NCI-H2081 treated with DMSO at 0.1 percent for 48 hours (cell line): ENCODE measurements at regions not wholly inside any gene's neighbourhood (a gene's known extent, or its start where the extent isn't known, plus 50 kb on each side); places are given as distances from the start of the nearest gene placed in this dataset.
"Not testable (repeated sequence)": the region's sequence is repeated elsewhere in the genome, so short reads cannot be mapped to it uniquely, and the experiment has no call there.

Experiments used
- DNase-seq: peaks from one replicate; lab custom pipeline; 2025; lab: John Stamatoyannopoulos, UW

DNA sequence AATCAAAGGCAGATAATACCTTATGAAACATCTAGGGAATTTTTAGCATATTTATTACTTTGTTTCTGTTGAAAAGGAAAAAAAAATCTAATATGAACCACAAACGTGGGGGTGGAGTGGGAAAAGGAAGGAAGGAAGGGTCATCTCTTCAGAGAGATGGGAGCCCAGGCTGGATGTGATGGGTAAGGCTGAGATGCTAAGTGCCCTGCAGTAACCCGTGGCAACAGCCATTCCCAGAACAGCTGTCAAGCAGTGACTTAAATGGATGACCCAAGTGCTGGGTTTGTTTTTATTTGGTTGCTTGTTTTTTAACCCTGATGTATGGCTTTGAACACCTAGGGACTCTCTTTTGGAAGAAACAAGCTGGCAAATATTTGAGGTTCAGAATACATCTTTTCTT is 50.7 kb upstream of the KLF7 start:
- DNase-seq: no peak

DNA sequence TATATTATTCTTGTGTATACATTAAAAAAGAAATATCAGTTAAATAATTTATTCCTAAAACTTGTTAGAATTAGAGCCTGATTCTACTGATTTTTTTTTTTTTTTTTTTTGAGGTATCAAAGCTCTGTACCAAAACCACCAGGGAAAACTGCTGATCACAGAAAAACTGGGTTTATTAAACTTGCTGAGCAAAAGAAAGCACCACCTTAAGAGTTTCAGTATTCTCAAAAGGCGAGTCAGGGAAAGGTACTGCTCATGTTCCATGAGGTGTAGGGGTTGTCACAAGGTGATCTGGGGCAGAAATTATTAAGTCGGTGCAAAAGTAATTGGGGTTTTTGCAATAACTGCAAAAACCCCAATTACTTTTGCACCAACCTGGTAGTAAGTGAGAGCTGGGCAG is 51.7 kb upstream of the KLF7 start:
- no peak for DNase-seq

DNA sequence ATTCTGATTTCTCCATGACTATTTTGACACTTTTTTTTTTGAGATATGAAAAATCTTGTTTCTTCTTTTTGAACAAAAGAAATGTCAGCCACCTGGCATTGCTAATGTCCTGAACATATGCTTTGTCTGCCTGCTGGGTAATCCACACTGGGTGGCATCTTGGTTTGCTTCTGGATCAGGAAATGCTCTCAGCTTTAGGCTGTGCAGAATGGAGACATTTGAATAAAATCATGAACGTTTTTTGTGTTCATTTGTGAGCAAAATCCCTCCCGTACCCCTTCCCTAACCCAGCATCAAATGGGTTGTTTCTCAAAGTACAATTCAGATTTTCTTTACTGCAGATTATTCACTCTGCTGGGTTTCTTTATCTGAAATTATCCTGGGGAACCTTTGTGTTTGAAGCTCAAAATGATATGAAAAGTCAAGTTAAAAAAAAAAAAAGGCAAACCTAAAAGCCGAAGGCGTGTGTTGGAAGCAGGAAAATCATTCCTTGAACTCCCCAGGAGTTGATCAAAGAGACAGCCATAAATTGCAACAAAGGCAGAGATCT is 53.4 kb upstream of the KLF7 start:
- DNase-seq: no peak

DNA sequence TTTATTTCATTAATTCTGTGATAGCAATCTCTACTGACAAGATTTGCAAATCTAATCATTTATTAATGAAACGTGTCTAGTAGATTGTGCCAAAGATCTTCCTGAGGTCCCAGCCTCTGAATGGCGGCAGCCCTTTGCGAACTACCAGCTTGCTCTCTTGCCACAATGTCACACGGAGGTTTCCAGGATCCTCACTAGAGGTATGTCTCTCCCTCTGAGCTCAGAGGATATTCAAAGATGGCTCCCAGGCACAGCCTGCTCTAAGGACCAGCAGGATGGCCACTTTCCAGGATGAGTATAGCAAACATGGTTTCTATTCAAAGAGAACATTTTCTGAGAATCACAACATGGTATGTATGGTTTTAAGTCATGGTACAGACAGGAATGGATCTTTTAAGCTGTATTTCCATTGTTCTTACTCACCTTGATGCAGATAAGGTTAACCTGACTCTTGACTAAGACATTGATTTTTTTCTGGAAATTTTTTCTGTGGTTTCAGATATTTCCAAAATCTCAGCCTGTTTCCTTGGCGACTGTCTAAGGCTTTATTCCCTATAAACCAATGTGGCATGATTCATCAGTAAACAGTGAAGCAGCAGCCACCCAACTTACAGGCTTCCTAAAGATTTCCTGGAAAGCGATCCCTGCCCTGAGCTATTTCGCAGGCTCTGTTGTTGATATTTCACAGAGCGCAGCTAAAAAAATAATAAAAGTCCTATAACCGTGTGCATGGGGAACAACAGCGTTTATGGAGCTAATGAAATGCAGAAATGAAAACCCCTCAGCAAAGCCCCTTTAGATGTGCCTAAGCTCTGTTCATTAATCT is 54.1 kb upstream of the KLF7 start:
- DNase-seq: no peak

DNA sequence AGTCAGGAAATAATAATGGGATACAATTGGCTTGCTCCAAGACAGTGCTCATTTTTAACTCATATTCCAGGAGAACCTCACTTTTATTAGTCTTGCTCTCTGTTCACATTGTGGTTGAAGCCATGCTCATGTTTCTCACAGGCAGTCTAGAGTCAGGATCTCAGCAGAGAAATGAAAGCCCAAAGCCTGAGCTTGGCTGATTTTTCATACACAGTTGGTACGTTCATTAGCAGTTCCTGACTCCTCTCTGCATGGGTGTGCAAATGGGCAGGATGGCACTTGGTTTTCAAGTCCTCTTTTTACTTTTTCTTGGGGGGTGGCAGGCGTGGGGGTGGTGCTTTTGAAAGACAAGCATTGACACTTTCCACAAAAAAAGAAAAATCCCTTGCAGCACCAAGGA is 56.0 kb upstream of the KLF7 start:
- no peak for DNase-seq

DNA sequence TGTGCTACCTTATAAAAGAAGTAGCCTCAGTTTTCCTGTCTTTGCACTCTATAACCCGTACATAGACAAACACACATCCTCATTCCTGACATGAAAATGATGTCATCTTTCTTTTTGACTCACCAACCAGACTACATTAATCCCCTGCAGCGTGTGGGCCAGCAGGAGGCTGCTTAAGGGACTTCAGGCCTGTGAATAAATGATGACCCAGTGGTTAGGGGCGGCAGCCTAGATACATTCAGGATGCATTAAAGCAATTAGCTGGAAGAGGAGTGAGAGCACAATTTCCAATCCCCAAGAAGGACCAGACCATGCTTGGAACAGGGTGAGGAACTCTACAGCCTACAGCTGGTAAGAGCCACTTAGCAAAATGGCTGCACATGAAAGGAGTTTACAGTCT is 57.3 kb upstream of the KLF7 start:
- DNase-seq: no peak

DNA sequence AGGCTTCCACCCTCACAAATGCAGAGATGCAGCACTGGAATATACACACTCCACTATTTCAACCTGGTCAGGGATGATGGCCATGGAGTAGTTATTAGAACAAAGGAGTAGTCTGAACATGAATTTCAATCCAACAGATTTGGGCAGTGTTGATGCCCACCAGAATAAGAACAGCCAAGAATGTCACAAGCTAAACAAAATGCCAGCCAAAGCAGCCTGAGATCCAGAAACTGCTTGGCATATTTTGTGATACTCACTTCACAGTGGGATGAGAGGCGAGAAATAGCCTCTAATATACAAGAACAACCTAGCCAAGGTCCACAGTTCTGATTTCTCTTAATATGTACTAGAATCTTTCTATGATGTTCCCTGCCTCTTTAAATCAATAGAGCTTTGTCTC is 58.6 kb upstream of the KLF7 start:
- no peak for DNase-seq

DNA sequence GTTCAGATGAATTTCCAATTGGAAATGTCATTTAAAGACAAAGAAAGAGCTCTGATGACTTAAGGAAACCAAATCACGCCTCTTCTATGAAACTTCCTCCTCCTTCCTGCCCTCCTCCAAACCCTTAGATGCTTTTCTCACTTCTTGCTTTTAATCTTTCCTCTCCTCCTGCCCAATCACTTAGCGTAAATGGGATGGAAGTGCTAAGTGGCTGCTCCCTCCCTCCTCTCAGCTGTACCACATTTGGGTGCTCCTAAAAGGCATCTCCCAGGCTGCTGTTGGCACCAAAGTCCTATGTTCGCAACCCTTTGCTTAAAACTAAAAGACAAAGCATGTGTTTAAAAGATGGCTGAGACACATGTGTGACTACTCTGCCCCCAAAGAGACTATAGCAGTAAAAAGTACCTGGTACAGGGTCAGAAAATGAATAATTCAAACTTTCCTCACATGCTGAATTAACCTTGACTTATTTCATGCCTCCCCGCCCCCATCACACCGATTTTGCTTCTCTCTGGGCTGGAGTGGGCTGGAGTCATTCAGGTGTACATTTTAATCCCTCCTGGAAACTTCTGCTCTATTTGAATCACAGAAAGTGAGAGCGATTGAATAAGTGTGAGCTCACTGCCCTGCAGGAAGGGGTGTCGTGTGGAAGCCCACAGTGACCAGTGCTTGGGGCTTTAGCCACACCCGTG is 59.2 kb upstream of the KLF7 start:
- no peak for DNase-seq

DNA sequence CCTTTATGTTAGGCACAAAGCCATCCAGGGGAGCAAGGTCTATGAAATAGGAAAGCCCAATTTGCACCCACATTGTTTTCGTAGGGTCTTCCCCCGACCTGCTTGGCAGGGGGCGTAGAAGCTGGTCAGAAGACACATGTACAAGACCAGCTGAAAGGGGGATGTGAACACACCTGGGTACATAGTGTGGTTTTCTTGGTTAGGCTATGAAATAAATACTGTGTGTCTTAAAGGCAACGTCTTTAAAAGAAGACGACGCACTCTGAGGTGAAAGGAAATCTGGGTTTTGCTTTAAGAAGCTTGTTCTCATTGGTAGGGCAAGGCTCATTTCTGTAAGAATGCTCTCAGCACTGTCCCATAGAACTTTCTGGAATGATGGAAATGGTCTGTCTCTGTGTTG is 60.0 kb upstream of the KLF7 start:
- DNase-seq: no peak

DNA sequence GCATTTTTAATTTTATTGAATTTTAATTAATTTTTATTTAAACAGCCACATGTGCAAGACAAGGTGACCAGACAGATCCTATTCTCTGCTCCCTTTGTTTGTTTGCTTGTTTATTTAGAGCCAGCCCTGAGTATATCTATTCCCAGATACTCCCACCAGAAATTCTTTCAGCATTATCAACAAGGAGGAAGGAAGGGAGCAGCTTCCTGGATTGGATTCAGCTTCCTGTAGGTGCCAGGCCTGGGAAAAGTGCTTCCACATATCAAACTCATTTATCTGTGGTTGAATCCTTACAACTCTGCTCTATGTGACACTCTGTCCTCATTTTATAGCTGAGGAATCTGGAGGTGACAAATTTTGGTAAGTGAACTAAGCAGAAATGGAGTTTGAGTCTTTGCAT is 60.5 kb upstream of the KLF7 start:
- no peak for DNase-seq

DNA sequence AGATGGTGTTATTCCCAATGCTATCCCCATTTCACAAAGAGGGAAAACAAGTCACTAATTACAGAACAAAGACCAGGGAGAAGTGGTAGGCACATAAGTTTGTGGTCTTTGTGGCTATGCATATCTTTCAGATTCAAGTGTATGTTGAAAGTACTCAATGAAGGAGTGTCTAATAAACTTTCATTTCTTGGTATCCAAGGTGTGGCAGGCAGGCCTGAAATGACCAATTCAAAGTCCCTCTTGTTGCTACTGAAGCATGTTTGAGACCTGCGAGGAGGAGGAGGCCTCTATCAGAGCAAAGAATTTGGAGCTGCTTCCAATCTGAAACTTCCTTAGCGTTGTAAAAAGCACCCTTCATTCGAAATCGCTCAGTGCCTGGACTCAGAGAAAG is 60.9 kb upstream of the KLF7 start:
- DNase-seq: no peak

DNA sequence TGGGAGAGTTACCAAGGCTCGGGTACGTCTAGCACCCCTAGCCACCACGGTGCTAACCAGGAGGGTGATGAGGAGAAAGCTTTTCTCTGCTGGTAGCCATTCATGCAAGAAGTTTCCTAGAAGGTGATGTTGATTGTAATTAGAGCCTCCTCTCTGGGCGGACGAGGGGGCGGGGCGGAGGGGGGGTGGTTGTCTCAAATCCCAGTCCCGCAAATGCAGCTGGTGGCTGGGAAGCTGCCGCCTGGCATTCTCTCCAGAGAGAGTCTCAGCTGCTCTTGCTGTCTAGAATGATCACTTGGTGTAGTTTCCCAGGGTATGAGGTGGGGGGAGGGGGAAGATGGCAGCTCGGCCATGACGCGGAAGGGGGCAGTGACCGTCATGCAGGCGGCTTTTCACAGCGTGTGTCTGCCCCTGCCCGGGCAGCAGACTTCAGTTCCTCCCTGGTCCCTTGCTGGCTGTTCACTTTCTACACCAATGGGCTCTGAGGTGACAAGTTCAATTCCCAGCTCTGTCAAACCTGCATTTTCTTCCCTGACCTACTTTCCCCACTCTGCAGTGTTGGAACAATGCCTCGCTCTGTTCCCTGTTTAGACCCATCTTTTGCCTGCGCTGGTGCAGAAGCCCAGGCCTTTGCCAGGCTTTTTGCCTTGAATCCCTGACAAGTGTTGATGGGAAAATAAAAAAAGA is 61.5 kb upstream of the KLF7 start:
- no peak for DNase-seq

DNA sequence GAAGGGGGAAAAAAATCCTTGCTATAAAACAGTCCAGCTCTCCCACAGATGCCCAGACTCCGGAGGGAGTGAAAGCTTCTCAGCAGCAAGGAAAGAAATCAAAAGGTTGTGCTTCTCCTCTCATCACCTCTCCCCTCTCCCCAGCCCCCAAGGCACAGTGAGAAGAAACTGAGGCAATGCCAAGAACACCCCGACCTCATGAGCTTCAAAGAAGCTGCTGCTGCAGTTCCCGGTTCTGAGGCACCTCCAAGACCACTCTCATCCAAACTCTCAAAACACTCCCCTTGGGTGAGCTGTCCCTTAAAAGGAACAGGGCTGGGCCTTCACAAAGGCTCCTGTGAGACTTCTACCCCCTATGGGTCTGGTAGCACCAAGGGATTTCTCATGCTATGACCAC is 62.0 kb upstream of the KLF7 start:
- DNase-seq: no peak

DNA sequence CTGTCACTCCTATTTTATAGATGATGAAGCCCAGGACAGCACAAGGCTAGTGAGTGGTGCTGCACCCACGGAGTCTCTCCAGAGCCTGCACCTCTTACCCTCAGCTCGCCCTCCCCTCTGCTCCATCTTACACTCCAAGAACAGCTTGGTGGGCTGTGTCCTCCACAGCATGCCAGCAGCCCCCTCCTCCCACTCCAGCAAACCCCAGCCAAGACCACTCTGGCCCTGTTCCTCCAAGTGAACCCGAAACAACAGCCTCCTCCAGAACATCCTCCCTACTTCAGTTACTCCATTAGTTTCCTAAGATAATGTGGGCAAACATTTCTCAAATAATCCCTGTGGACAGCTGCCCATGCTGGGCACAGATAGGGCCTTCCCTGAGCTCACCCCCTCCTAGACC is 62.7 kb upstream of the KLF7 start:
- no peak for DNase-seq

DNA sequence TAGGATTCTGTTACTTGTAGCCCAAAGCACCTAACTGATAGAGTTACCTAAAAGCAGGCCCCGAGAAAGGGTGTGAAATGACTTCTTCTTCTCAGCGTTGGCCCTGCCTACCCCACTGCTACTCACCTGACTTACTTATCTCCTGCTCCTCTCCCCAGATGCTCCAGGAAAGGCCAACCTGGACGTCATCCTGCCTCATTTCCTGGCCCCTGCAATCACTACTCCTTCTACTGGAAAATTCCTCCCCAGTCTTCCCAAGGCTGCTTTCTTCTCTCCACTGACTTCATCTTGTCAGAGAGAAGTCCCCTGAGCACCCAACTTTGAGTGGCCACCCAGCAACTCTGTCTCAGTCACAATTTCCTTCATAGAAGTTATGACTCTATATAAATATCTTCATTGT is 63.4 kb upstream of the KLF7 start:
- DNase-seq: no peak

DNA sequence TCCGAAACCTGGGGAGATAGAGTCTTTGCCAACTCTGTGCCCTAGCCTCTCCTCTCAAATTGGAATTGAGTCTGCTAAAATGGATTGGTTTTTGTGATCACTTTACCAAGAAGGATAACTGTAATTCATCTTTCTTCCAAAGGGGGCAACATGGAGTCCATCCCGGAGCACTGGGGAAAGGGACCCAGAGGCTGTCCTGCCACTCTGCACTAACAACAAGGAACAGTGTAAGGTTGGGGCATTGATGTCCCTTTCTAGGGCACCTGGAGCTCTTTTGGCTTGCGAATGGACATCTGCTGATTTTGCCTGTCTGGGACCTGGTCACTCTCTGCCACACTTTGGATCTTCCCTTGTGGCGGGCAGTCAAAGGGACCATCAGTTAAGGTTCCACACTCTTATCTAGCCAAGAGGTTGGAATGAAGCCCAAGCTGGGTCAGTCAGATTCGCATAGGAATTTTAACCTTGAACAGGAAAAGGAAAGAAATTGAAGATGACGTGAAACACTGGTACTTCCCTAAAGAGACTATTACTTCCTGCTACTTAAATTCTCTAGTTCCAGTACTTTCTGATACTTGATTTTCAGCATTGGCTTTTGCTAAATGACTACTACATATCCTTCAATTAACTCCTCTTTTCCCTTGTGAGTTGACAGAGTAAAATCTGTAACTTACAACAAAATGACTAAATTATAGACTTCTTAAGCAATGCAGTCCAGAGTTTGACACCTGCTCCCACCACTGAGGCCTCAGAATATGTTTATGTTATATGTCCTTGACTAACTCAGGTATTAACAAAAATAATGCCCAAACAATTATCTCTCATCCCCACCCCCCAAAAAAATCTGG is 64.7 kb upstream of the KLF7 start:
- no peak for DNase-seq

DNA sequence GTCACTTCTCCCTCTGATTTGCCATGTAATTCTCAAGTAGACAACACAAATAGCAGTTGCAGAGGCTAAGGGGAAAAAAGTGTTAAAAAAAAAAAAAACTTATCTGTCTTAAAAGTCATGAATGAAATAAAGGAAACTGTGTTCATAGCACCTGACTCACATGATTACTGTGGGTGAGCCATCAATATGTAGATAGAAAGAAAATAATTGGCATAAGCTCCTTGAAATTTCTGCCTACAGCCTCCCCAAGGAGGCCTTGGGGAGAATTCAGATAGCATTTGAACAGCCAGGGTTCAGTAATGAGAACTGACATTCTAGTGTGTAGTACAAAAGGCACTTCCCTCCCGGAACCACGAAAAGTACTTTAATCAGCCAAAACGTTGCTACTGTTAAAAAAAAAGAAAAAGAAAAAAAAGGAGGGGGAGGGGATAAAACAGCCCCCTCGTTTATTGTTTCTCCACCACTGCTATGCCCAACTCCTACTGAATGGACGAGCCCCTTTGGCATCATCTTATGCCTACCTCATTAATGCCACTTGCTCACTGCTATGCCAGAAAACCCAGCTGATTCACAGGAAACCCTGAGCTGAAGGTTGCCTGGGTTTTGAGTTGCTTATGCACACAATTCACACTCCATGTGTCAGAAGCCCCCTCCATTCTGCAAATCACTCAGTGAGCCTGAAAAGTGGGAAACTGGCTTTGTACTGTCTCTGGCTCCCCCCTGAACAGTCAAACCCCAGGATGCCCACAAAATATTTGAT is 65.5 kb upstream of the KLF7 start:
- DNase-seq: no peak

DNA sequence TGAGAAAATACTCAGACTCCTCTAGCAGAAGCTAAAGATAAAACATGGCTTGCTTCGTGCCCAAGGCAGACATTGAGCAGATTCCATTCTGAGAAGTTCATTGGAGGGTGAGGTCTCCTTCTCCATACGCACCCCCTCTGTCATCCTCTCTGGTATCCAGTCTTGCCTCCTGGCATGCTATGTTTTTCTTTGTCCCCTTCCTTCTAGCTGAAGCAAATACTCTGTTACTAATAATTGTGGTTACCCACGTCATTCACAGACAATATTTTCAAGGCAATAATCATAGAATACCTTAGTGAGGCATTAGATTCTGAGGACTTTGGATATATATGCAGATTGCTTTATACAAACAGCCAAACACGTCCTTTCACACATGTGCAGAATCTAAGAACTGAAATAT is 66.2 kb upstream of the KLF7 start:
- no peak for DNase-seq

DNA sequence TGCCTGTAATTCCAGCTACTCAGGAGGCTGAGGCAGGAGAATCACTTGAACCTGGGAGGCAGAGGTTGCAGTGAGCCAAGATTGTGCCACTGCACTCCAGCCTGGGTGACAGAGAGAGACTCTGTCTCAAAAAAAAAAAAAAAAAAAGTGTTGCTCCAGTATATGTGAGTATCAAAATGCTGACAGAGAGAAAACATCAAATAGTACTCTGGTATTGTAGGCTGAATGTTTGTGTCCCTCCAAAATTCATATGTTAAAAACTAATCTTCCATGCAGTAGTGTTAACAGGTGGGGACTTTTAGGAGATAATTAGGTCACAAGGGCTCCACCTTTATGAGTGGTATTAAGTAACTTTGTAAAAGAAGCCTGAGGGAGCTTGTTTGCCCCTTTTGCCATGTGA is 67.4 kb upstream of the KLF7 start:
- not testable (repeated sequence) for DNase-seq

DNA sequence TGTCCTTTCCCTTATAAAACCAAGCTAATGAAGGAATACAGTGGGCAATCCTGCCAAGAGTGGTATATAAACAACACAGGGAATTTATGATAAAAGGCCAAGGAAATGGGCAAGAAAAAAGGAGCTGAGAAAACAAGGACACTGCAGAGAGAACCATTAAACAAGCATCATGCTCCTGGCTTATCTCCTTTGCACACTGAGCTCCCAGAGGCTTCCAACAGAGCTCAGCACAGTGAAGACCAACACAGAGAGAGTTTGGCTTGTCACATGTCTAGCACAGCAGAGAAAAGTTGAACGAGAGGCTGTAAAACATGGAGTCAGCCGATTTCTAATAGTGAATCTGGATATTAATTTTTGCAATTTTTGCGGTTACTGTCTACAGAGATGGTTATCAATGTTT is 68.0 kb upstream of the KLF7 start:
- DNase-seq: no peak

DNA sequence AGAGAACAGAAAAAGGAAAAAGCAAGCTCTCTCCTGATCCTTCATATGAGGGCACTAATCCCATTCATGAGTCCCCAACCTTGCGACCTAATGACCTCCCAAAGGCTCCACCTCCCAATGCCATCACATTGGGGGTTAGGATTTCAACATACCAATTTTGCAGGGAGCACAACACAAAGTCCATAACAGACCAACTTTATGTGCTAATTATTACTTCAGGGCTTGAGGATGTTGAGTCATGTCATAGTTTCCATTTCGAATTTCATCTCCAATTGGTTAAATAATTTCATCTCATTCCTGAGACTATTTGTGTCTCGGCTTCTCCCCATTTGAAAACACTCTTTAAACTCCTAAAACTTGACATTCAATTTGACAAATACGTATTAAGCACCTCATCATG is 69.9 kb upstream of the KLF7 start:
- DNase-seq: no peak
